ENCODE measurements at regions not wholly inside any gene's neighbourhood (a gene's known extent, or its start where the extent isn't known, plus 50 kb on each side); places are given as distances from the start of the nearest gene placed in this dataset.

GRCh38 chr13:65914716-65915115 is 1315.4 kb downstream of the PCDH9 start:
- no peaks in the 10 kb centered on the region for H3K9me3 ChIP-seq (replicated peaks; ENCODE audit: low read length)
- no peaks in the 10 kb centered on the region for H3K27me3 ChIP-seq (ENCODE audit: control insufficient read depth, insufficient read depth, low read length)
- H3K36me3 ChIP-seq (ENCODE audit: insufficient read depth, low read length) = no peaks in the 10 kb centered on the region
- peaks cover 43% of the 10 kb centered on the region for H3K4me1 ChIP-seq (ENCODE audit: control insufficient read depth, insufficient read depth, low read length)
- no peak overlapping the region for H3K4me3 ChIP-seq (ENCODE audit: low read length)
- peak overlapping the region; percentile 15 for H3K4me2 ChIP-seq (ENCODE audit: low read length)
- peak overlapping the region; percentile 58 for H3K9ac ChIP-seq (ENCODE audit: low read depth, low read length)

GRCh38 chr13:65913173-65913572 is 1317.0 kb downstream of the PCDH9 start:
- no peaks in the 10 kb centered on the region for H3K27me3 ChIP-seq (ENCODE audit: control insufficient read depth, insufficient read depth, low read length)
- no peaks in the 10 kb centered on the region for H3K36me3 ChIP-seq (ENCODE audit: insufficient read depth, low read length)
- peak overlapping the region; percentile 36 for H3K9ac ChIP-seq (ENCODE audit: low read depth, low read length)
- H3K9me3 ChIP-seq (replicated peaks; ENCODE audit: low read length) = peaks cover 7% of the 10 kb centered on the region
- H3K4me2 ChIP-seq (ENCODE audit: low read length) = peak overlapping the region; percentile 45
- peak overlapping the region; percentile 31 for H3K4me3 ChIP-seq (ENCODE audit: low read length)
- H3K4me1 ChIP-seq (ENCODE audit: control insufficient read depth, insufficient read depth, low read length) = peaks cover 43% of the 10 kb centered on the region

- Histone ChIP-seq H3K27me3 (ENCODE audit: control insufficient read depth, insufficient read depth, low read length) (no peaks in the 10 kb centered on the region), H3K9ac (ENCODE audit: low read depth, low read length) (peak overlapping the region; percentile 28), H3K4me2 (ENCODE audit: low read length) (no peak overlapping the region), H3K9me3 (replicated peaks; ENCODE audit: low read length) (peaks cover 8% of the 10 kb centered on the region), H3K4me1 (ENCODE audit: control insufficient read depth, insufficient read depth, low read length) (peaks cover 43% of the 10 kb centered on the region), H3K4me3 (ENCODE audit: low read length) (no peak overlapping the region), H3K36me3 (ENCODE audit: insufficient read depth, low read length) (no peaks in the 10 kb centered on the region)
These were observed 1317.6 kb downstream of the PCDH9 start for GRCh38 chr13:65912516-65912915.

- Histone ChIP-seq H3K36me3 (ENCODE audit: insufficient read depth, low read length) (no peaks in the 10 kb centered on the region), H3K27me3 (ENCODE audit: control insufficient read depth, insufficient read depth, low read length) (no peaks in the 10 kb centered on the region), H3K9ac (ENCODE audit: low read depth, low read length) (no peak overlapping the region), H3K9me3 (replicated peaks; ENCODE audit: low read length) (peaks cover 8% of the 10 kb centered on the region), H3K4me1 (ENCODE audit: control insufficient read depth, insufficient read depth, low read length) (peaks cover 43% of the 10 kb centered on the region), H3K4me2 (ENCODE audit: low read length) (no peak overlapping the region), H3K4me3 (ENCODE audit: low read length) (peak overlapping the region; percentile 0)
These were observed 1318.5 kb downstream of the PCDH9 start for GRCh38 chr13:65911546-65912193.

GRCh38 chr13:65909501-65909900 is 1320.6 kb downstream of the PCDH9 start:
- H3K4me1 ChIP-seq (ENCODE audit: control insufficient read depth, insufficient read depth, low read length) = peaks cover 30% of the 10 kb centered on the region
- H3K36me3 ChIP-seq (ENCODE audit: insufficient read depth, low read length) = no peaks in the 10 kb centered on the region
- H3K4me2 ChIP-seq (ENCODE audit: low read length) = no peak overlapping the region
- H3K9me3 ChIP-seq (replicated peaks; ENCODE audit: low read length) = peaks cover 8% of the 10 kb centered on the region
- H3K27me3 ChIP-seq (ENCODE audit: control insufficient read depth, insufficient read depth, low read length) = no peaks in the 10 kb centered on the region
- no peak overlapping the region for H3K9ac ChIP-seq (ENCODE audit: low read depth, low read length)
- H3K4me3 ChIP-seq (ENCODE audit: low read length) = no peak overlapping the region

GRCh38 chr13:65907666-65908525 is 1322.2 kb downstream of the PCDH9 start:
- no peak overlapping the region for H3K4me3 ChIP-seq (ENCODE audit: low read length)
- peaks cover 8% of the 10 kb centered on the region for H3K9me3 ChIP-seq (replicated peaks; ENCODE audit: low read length)
- H3K4me2 ChIP-seq (ENCODE audit: low read length) = no peak overlapping the region

GRCh38 chr13:65901723-65902122 is 1328.4 kb downstream of the PCDH9 start:
- no peak overlapping the region for H3K9ac ChIP-seq (ENCODE audit: low read depth, low read length)

More at GRCh38 chr13:65907666-65908525, 1322.2 kb downstream of the PCDH9 start:
- Histone ChIP-seq H3K27me3 (ENCODE audit: control insufficient read depth, insufficient read depth, low read length) (no peaks in the 10 kb centered on the region), H3K36me3 (ENCODE audit: insufficient read depth, low read length) (no peaks in the 10 kb centered on the region), H3K9ac (ENCODE audit: low read depth, low read length) (no peak overlapping the region), H3K4me1 (ENCODE audit: control insufficient read depth, insufficient read depth, low read length) (peaks cover 17% of the 10 kb centered on the region)

GRCh38 chr13:65894049-65894448 is 1336.1 kb downstream of the PCDH9 start:
- Histone ChIP-seq H3K4me2 (ENCODE audit: low read length) (no peak overlapping the region), H3K9ac (ENCODE audit: low read depth, low read length) (no peak overlapping the region)

More at GRCh38 chr13:65901723-65902122, 1328.4 kb downstream of the PCDH9 start:
- Histone ChIP-seq H3K9me3 (replicated peaks; ENCODE audit: low read length) (no peaks in the 10 kb centered on the region), H3K36me3 (ENCODE audit: insufficient read depth, low read length) (no peaks in the 10 kb centered on the region), H3K27me3 (ENCODE audit: control insufficient read depth, insufficient read depth, low read length) (no peaks in the 10 kb centered on the region), H3K4me2 (ENCODE audit: low read length) (no peak overlapping the region), H3K4me1 (ENCODE audit: control insufficient read depth, insufficient read depth, low read length) (no peaks in the 10 kb centered on the region), H3K4me3 (ENCODE audit: low read length) (no peak overlapping the region)

GRCh38 chr13:65892859-65893258 is 1337.3 kb downstream of the PCDH9 start:
- Histone ChIP-seq H3K36me3 (ENCODE audit: insufficient read depth, low read length) (no peaks in the 10 kb centered on the region), H3K4me2 (ENCODE audit: low read length) (no peak overlapping the region), H3K4me3 (ENCODE audit: low read length) (no peak overlapping the region), H3K27me3 (ENCODE audit: control insufficient read depth, insufficient read depth, low read length) (no peaks in the 10 kb centered on the region), H3K9me3 (replicated peaks; ENCODE audit: low read length) (no peaks in the 10 kb centered on the region), H3K9ac (ENCODE audit: low read depth, low read length) (no peak overlapping the region), H3K4me1 (ENCODE audit: control insufficient read depth, insufficient read depth, low read length) (peaks cover 11% of the 10 kb centered on the region)

More at GRCh38 chr13:65894049-65894448, 1336.1 kb downstream of the PCDH9 start:
- Histone ChIP-seq H3K9me3 (replicated peaks; ENCODE audit: low read length) (no peaks in the 10 kb centered on the region), H3K36me3 (ENCODE audit: insufficient read depth, low read length) (no peaks in the 10 kb centered on the region), H3K4me1 (ENCODE audit: control insufficient read depth, insufficient read depth, low read length) (peaks cover 11% of the 10 kb centered on the region), H3K27me3 (ENCODE audit: control insufficient read depth, insufficient read depth, low read length) (no peaks in the 10 kb centered on the region), H3K4me3 (ENCODE audit: low read length) (no peak overlapping the region)

- no peaks in the 10 kb centered on the region for H3K36me3 ChIP-seq (ENCODE audit: insufficient read depth, low read length)
- peaks cover 4% of the 10 kb centered on the region for H3K4me1 ChIP-seq (ENCODE audit: control insufficient read depth, insufficient read depth, low read length)
- H3K4me2 ChIP-seq (ENCODE audit: low read length) = no peak overlapping the region
- no peak overlapping the region for H3K4me3 ChIP-seq (ENCODE audit: low read length)
- no peaks in the 10 kb centered on the region for H3K27me3 ChIP-seq (ENCODE audit: control insufficient read depth, insufficient read depth, low read length)
- H3K9ac ChIP-seq (ENCODE audit: low read depth, low read length) = no peak overlapping the region
- no peaks in the 10 kb centered on the region for H3K9me3 ChIP-seq (replicated peaks; ENCODE audit: low read length)
These were observed 1340.8 kb downstream of the PCDH9 start for GRCh38 chr13:65889368-65889767.

- no peak overlapping the region for H3K9ac ChIP-seq (ENCODE audit: low read depth, low read length)
- H3K27me3 ChIP-seq (ENCODE audit: control insufficient read depth, insufficient read depth, low read length) = no peaks in the 10 kb centered on the region
- H3K4me3 ChIP-seq (ENCODE audit: low read length) = no peak overlapping the region
- no peak overlapping the region for H3K4me2 ChIP-seq (ENCODE audit: low read length)
- no peaks in the 10 kb centered on the region for H3K9me3 ChIP-seq (replicated peaks; ENCODE audit: low read length)
- no peaks in the 10 kb centered on the region for H3K36me3 ChIP-seq (ENCODE audit: insufficient read depth, low read length)
- no peaks in the 10 kb centered on the region for H3K4me1 ChIP-seq (ENCODE audit: control insufficient read depth, insufficient read depth, low read length)
These were observed 1347.3 kb downstream of the PCDH9 start for GRCh38 chr13:65882810-65883209.

Measured in skeletal muscle satellite cell (primary cell).